GM12892 (cell line): ENCODE measurements at regions not wholly inside any gene's neighbourhood (a gene's known extent, or its start where the extent isn't known, plus 50 kb on each side); places are given as distances from the start of the nearest gene placed in this dataset.

Experiments
- POLR2A ChIP-seq: IDR thresholded peaks from 2 replicates; pipeline ENCODE4 v1.6.1; 2011; ENCODE audit warnings: low read depth, low read length, control low read depth
- POLR2AphosphoS5 ChIP-seq: IDR thresholded peaks from 2 replicates; pipeline ENCODE4 v1.6.1; 2011; ENCODE audit warnings: low read depth, low read length, control low read depth

DNA sequence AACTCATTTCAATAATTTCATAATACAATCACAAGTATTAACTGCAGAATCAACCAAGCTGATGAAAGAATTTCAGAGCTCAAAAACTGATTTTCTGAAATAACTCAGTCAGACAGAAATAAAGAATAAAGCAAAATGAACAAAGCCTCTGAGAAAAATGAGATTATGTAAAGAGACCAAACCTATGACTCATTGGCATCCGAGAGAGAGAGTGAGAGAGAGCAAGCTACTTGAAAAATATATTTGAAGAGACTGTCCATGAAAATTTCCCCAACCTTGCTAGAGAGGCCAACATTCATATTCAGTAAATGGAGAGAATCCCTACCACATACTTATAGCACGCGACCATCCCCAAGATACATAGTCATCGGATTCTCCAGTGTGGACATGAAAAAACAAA, 1376.4 kb downstream of the CDH11 start:
- TF ChIP-seq POLR2AphosphoS5 (no peak), POLR2A (no peak)
